ENCODE measurements at regions not wholly inside any gene's neighbourhood (a gene's known extent, or its start where the extent isn't known, plus 50 kb on each side); places are given as distances from the start of the nearest gene placed in this dataset.

- TF ChIP-seq, protein P1, sequence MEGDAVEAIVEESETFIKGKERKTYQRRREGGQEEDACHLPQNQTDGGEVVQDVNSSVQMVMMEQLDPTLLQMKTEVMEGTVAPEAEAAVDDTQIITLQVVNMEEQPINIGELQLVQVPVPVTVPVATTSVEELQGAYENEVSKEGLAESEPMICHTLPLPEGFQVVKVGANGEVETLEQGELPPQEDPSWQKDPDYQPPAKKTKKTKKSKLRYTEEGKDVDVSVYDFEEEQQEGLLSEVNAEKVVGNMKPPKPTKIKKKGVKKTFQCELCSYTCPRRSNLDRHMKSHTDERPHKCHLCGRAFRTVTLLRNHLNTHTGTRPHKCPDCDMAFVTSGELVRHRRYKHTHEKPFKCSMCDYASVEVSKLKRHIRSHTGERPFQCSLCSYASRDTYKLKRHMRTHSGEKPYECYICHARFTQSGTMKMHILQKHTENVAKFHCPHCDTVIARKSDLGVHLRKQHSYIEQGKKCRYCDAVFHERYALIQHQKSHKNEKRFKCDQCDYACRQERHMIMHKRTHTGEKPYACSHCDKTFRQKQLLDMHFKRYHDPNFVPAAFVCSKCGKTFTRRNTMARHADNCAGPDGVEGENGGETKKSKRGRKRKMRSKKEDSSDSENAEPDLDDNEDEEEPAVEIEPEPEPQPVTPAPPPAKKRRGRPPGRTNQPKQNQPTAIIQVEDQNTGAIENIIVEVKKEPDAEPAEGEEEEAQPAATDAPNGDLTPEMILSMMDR (IDR thresholded peaks at IDR 0.05; ENCODE audit: low read depth, low read length, missing control alignments): no peak
- no peak for DNase-seq (ENCODE audit: extremely low read depth, low read depth)
- no peak overlapping the region for H3K4me3 ChIP-seq (replicated peaks; ENCODE audit: low read depth, low read length)
These were observed 394.0 kb upstream of the KLF4 start for GRCh38 chr9:107883496-107884124.

GRCh38 chr9:107881626-107882300 lies 392.2 kb upstream of the KLF4 start:
- DNase-seq (ENCODE audit: extremely low read depth, low read depth): no peak
- TF ChIP-seq, protein P1 (IDR thresholded peaks at IDR 0.05; ENCODE audit: low read depth, low read length, missing control alignments): no peak
- no peak overlapping the region for H3K4me3 ChIP-seq (replicated peaks; ENCODE audit: low read depth, low read length)

DNA sequence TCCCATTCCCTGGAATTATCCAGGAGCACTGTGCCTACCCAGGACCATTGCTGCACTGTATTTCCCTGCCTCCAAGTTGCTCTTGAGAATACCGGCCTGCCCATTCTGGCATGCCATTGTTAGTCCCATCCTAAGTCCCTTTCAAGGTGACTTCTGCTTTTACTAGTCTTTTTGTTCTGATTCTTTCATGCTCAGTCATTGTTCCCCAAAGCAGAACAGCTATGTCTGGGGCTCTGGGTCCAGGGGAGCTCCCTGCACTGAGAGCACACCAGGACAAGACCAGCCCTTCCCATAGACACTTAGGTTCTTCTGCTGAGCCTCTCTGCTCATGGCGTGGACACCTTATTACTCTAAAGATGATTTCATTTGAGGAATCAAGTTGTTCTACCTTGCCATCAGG lies 388.9 kb upstream of the KLF4 start:
- no peak for DNase-seq (ENCODE audit: extremely low read depth, low read depth)
- TF ChIP-seq, protein P1 (IDR thresholded peaks at IDR 0.05; ENCODE audit: low read depth, low read length, missing control alignments): no peak
- no peak overlapping the region for H3K4me3 ChIP-seq (replicated peaks; ENCODE audit: low read depth, low read length)

- no peak overlapping the region for H3K4me3 ChIP-seq (replicated peaks; ENCODE audit: low read depth, low read length)
- DNase-seq (ENCODE audit: extremely low read depth, low read depth): no peak
- TF ChIP-seq, protein P1 (IDR thresholded peaks at IDR 0.05; ENCODE audit: low read depth, low read length, missing control alignments): no peak
These were observed 386.0 kb upstream of the KLF4 start for GRCh38 chr9:107875571-107875980.

GRCh38 chr9:107874591-107875369 lies 385.2 kb upstream of the KLF4 start:
- DNase-seq (ENCODE audit: extremely low read depth, low read depth): no peak
- TF ChIP-seq, protein P1 (IDR thresholded peaks at IDR 0.05; ENCODE audit: low read depth, low read length, missing control alignments): no peak
- no peak overlapping the region for H3K4me3 ChIP-seq (replicated peaks; ENCODE audit: low read depth, low read length)

GRCh38 chr9:107874137-107874536 lies 384.6 kb upstream of the KLF4 start:
- TF ChIP-seq, protein P1 (IDR thresholded peaks at IDR 0.05; ENCODE audit: low read depth, low read length, missing control alignments): no peak
- DNase-seq (ENCODE audit: extremely low read depth, low read depth): no peak

More at GRCh38 chr9:107874137-107874536, 384.6 kb upstream of the KLF4 start:
- H3K4me3 ChIP-seq (replicated peaks; ENCODE audit: low read depth, low read length): no peak overlapping the region

Measured in HFF-Myc (cell line).